ENCODE measurements at regions not wholly inside any gene's neighbourhood (a gene's known extent, or its start where the extent isn't known, plus 50 kb on each side); places are given as distances from the start of the nearest gene placed in this dataset.

DNA sequence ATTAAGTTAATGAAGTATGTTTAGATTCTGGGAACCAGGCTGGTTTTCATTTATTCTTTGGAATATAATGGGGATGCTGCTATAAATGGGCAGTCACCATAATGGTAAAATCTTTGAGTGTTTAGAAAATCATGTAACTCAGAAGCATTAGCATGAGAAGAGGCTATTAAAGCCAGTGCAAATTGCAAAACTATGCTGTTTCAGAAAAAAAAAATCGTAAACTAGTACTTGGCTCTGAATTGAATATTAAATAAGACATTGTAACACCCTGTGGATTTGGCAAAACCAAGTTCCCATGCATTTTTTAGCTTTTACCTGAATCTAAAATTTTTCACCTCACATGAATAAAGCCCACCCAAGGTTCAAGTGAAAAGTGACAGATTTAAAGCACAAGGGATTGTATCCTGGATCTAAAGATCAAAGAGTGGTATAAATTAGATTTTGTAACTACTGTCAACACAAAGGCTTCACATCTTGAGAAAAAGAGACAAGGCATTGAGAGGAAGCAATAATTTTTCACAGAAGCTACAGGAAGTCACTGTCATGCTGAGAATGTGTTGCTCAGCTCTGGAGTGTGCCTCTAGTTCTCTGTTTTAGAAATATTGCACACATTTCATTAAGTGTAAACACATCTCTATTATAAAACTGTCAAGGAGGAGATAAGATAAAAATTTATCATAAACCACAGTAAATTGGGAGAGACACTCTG, 142.2 kb downstream of the ABCA8 start:
- no peak for DNase-seq

DNA sequence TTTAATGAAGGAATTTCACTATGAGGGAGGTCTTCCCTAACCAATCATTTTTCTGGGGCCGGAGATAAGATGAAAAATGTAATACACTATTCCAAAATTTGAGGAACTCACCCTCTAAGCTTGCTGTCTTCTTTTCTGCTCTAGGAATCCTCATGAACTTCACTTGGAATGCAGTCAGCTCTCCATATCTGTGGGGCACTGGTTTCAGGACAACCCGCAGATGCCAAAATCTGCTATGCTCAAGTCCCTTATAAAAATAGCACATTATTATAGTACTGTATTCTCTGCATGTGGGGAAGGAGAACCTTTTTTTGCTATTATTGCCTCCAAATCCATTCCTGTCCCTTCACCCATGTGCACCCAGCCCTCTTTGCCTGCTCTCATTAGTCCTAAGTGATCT, 146.0 kb downstream of the ABCA8 start:
- DNase-seq: no peak

DNA sequence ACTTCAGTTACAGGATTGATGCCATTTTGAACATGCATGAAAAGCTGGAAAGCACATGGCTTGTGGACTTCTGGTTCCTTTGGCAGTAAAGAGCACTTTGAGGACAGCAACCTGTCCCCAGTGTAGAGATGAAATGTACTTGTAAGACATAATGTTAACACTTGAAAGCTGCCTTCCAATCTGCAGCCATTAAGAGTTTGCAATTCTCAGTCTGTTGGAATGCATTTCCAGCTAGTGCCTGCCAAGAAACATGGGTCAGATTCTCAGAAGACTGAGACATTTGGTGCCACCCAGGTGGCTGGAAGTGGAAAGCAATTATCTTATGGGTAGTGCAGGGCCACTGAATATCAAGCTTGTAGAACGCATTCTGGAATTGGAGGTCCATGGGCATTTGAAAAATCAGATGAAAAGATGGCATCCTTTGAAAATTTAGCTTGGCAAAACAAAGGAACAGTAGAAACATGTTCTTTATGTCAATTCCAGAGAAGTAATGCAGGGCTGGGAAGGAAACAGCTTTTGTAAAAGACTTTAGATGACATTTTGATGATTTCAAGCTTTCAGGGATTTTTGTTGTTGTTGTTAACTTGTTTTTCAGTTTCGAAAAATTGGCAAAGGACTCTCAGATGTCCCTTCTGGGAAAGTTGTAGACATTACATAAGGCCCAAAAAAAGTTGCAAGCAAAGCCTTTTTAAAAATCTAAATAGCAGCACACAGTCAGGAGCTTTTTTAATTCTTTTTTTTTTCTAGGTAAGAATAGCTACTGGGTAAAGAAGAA, 147.0 kb downstream of the ABCA8 start:
- no peak for DNase-seq

DNA sequence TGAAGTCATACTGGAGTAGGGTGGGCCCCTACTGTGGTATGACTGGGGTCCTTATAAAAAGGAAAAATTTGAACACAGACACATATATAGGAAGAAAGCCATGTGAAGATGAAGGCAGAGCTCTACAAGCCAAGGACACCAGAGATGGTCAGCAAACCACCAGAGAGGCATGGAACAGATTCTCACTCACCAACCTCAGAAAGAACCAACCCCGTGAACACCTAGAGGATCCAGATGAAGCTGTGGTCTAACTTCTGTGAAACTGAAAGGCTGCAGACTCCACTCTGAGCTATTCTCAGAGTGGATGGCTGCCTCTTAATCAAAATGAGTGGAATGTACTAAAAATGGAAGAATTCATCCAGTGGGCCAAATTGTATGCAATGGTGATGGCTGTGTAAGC, 149.6 kb downstream of the ABCA8 start:
- no peak for DNase-seq

DNA sequence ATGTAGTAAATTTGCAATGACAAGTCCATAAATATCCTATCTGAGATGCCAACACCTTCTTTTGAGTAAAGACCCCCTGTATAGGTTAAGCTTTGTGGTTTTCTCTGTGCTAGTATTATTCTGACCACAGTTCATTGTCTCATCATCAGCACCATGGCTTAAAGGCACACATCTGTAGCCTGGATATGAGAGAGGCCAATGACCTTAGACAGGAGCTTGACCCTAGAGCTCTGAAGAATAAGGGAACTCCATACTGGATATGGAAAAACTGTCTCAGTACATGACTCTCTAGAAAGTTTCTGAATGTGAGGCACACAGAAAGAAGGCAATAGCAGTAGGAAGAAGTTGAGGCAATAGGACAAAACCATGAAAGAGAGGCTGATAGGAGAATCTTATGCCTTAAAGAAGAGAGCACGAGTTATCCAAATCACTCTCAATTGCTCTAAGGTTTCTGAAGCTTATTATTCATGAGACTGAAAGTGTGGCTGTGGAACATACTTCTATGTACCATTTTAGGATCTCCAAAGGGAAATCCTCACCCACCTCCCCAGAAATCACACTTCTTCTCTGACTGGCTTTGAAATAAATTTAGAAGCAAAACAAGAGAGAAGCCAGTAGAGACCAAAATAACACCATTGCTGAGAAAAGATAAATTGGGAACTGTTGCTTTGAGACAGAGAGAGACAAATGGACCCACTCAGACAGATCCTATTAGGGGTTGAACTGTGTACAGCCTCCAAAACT, 150.2 kb downstream of the ABCA8 start:
- DNase-seq: no peak

DNA sequence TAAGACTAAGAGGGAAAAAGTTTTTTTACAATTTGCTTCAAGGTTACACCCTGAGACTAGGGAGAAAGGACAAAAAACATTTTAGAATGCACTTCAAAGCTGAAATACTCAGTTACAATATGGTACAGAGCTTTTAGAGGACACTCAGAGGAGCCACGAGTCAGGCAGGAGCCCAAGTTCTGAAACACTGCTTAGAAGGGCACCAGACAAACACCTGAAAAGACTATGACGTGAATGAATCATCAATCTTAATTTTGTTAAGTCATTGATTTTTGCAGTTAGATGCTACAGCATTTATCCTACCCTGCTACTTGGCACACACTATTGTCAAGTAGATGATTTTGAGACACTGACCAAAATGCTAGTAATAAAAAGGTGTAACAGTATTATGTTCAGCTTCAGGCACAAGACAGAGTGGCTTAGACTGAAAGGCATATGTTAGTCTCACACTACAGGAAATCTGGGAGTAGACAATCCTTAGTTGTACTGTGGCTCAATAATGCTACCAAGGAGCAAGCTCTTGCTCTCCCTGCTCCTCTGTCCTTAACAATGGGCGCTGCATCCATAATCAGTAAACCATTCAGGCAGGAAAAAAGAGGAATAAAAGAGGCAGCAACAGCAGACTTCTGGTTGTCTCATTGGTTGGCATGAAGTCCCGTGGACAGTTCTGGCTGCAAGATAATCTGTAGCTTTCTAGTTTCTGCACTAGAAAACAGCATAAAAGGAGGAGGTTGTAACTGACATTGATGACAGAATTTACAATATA, 151.8 kb downstream of the ABCA8 start:
- no peak for DNase-seq

DNA sequence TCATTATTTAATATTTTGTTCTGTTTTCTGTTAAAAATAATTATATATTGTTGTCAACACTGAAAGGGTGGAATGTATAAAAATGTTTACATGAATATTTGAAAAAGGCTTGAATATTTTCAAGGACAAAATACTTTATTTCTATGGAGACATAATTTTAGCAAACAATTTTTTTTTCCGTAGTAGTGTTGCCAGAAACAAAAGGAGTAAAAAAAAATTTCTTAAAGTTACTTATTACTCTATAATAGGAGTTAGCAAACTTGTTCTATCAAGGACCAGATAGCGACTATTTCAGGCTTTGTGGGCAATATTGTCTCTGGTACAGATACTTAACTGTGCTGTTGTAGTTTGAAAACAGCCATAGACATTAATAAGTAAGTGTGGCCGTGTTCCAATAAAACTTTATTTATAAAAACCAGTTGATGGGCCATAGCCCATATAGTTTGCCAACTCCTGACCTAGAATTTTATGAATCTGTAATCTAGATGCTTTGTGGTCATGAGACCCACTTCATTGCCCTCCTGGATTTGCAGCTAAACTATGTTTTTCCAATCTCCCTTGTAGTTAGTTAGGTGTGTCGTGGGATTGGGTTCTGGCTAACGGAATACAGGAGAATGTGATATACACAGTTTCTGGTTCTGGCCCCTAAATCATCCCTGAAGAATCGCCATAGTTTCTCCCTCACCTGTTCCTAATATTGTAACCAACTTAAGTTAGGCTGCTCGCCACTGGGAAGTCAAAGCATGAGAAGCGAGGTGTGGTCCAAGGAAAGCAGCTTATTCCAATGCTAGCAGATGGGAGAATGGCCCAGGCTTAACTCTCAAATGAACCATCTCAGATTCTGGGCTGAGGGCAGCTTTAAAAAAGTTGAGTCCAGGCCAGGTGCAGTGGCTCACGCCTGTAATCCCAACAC, 153.6 kb downstream of the ABCA8 start:
- no peak for DNase-seq

DNA sequence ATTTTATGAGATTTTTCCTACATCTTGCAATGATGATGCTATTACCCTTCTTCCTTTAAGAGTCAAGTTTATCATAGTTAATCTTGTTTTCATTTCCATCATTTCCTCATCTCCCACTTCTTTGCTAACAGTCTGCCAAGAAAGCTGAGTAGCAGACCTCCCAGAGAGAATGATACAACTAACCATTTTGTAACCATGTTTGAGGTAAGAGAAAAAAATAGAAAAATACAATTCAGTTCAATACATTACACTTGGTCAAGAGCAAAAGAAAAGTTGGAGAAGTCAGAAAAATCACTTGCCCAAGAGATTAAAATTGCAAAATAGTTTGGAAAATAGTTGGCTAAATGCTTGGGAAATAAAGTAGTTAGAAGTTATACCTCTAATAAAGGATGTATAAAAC, 154.4 kb downstream of the ABCA8 start:
- no peak for DNase-seq

DNA sequence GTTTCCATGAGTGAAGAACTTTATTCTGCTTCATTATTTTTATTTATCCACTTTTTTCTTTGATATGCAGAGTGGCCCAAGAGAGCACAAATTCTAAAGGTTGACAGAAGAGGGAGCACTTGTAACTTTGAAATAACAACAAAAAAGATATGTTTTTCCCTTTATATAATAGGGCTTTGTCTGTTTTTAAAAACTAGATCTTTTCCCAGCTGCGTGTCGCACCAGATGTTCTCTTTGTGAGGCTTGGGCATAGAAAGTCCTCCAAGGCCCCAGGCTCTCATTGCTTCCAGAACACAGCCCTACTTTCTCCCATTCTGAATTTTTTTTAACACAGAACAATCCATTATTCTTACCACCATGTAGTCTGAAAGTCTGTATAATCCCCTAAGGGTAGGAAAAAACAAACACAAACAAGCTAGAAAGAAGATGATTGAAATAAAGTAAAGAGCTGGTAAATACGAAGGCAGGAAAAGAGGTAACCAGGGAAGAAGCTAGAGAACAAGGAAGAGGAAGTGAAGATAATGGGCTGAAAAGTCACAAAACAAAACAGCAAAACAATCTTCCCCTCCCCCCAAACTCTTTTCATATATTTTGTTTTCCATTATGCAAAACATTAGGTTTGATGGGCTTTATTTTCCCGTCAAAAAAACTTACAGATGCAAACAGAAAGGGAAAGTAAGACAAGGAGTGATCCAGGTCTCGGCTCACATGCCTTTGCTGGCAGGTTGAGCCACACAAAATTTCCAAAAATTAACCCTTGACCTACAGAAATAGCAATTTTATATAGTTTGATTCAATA, 160.4 kb downstream of the ABCA8 start:
- no peak for DNase-seq

DNA sequence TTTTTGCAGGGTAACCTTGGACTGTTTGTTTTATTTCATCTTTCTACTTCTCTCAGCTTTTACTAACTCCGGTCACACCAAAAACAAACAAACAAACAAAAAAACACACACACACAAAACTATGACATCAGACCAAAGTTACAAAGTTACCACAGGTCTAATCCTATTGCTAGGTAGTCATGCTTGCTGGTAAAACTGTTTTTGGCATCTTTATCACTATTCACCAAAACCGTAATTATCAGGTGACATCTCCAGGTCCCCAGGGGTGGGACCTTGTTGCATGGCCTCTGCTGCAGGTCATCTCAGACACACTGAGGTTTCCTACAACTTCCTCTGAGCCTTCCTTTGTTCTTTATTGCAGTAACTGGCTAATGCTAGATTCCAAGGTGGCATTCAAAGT, 162.3 kb downstream of the ABCA8 start:
- no peak for DNase-seq

DNA sequence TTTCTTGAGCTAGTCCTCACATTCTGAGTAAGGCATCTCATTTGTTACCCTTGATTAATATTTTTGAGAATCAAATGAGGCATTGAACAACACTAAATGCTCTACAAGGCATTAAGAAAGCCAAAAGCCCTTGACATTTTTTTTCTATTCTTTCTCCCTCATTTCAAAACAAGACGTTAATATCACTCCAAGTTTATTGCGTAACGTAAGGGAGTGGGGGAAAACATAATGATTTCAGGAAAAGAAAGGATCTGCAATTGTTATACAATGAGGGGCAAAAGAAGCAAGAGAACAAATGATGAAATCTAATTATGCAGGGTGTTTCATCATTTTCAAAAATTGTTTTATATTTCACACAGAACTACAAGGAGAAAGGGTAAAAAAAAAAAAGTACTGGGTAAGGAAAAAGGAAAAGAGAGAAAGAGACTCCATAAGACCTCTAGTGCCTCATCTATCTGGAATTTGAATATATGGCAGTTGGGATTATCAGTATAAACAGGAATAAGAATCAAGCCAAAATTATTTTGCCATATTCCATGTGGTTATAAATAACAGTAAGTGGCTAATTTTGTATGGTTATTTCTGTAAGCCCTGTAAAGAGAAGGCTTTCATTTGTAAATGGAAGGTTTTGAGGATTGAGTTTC, 163.0 kb downstream of the ABCA8 start:
- no peak for DNase-seq

DNA sequence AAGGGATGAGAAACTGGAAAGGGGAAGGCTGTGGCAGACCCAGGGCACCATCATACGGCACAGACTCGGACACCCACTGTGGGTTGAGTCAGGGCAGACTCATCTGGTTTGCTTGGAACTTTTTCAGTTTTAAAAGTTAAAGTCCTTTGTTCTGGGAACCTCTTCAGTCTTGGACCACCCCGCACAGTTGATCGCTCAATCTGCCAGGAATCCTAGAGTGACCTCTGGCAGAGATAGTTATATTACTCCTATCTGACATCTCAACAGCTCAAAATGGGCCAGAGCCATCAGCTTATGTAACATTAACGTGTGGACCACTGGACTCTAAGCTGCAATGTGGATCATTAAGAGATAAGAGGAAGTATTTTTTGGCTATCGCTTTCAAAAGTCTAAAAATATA, 164.3 kb downstream of the ABCA8 start:
- no peak for DNase-seq

DNA sequence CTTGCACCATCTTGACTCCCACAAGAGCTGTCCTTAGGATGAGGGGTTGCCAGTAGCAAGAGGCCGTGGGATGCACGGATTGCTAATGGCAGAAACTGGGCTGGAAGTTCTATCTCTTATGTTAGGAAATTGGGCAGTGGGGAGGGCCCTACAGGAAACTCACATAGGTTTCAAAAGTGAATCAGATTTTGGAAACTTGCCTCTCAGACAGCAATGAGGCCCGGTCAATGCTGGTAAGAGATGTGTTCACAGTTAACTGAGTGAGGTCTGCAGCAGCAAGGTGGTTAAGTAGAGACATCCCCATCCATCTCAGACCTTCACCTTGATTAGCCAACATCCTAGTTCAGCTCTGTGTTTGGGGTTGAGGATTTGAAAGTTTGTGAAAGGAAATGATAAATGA, 164.7 kb downstream of the ABCA8 start:
- no peak for DNase-seq

DNA sequence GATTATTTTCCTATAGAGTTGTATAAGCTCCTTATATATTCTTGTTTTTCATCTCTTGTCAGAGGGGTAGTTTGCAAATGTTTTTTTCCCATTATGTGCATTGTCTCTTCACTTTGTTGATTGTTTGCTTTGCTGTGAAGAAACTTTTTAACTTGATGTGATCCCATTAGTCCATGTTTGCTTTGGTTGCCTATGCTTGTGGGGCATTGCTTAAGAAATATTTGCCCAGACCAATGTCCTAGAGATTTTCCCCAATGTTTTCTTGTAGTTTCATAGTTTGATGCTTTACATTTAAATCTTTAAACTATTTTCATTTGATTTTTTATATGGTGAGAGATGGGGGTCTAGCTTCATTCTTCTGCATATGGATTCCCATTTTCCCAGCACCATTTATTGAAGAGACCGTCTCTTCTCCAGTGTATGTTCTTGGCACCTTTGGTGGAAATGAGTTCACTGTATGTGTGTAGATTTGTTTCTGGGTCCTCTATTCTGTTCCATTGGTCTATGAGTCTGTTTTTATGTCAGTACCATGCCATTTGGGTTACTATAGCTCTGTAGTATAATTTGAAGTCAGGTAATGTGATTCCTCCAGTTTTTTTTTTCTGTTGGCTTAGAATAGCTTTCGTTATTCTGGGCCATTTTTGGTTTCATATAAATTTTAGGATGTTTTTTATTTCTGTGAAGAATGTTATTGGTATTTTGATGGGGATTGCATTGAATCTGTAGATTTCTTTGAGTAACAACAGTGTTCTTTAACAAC, 165.8 kb downstream of the ABCA8 start:
- no peak for DNase-seq

DNA sequence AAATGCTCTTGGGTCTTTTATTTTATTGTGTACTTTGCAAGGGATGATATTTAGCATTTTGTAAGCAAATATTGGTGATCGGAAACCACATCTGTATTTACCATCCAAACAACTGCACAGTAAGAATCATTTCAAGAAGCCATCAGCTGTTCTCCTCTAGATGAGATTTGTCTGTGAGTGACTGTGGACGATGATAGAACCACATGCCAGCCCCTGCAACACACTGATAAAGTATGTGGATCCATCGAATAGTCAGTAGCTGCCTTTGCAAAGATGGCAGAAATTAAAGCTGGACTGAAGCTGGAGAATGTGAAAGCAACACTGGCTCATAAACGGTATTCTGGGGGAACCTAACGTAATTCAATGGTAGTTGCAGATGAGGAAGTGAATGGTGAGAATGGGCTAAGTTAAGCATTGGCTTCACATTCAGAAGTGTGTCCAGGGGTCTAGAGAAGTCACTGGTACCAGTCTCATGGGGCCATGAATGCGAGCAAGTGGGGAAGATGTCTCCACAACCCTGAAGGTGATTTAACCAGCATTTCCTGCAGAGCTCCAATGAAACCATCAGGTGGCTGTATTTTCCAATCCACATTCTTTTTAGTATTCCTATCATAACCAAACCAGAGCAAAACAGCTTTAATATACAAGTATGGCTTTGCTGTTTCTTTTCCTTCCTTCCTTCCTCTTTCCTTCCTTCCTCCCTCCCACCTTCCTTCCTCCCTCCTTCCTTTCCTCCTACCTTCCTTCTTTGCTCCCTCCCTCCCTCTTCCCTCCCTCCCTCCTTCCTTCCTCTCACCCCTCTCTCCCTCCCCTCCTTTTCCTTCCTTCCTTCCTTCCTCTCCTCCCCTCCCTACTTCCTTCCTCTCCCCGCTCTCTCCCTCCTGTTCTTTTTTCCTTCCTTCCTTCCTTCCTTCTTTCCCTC, 169.4 kb downstream of the ABCA8 start:
- DNase-seq: no peak

DNA sequence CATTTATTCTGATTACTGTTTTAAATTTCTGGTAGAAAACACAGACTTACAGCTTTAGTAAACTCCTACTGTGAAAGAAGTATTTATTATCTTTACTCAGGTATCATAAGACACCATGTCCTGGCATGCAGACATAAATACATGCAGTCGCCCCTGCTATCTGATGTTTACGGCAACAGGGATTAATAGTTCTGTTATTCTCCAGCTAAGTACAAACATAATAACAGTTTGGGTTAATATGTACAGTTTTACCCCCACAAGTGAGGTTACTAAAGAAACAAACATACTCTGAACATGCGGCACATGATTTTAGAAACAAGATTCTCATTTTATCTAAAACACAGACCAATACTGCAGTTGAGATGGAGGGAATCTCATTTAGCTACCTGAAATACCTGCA, 170.8 kb downstream of the ABCA8 start:
- no peak for DNase-seq

DNA sequence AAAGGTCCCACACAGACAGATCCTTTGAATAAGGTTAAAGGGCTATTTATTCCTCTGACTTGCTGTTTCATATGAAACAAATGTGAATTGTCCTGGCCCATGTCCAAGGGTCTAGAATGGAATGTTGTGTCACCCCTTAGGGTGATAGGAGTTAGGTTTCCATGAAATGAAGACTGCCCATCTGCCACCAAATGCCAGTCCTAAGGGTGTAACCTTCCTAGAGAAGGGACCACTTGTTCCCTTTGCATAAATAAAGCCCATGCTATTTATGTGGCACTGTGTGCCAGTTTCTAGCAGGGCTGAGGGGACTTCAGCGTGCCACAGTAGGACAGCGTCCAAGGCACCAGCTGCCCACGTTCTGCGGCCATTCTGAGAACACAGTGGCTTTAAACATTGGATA, 171.3 kb downstream of the ABCA8 start:
- no peak for DNase-seq

DNA sequence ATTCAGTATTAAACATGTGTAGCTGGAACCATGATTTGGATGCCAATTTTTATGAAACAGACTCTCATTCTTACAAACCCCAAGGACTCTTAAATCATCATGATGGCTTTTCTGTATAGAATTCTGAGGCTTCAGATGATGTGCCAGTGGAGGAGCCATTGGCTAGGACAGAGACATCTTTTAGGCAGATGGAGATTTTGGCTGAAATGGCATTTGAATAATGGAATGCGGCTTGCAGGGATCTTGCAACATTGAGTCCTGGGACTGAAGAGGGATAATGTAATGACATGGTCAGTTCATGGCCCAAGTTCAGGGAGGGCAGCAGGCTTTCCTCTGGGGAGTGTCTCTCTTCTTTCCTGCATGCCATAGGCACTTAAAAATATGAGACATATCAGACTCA, 172.4 kb downstream of the ABCA8 start:
- DNase-seq: no peak

DNA sequence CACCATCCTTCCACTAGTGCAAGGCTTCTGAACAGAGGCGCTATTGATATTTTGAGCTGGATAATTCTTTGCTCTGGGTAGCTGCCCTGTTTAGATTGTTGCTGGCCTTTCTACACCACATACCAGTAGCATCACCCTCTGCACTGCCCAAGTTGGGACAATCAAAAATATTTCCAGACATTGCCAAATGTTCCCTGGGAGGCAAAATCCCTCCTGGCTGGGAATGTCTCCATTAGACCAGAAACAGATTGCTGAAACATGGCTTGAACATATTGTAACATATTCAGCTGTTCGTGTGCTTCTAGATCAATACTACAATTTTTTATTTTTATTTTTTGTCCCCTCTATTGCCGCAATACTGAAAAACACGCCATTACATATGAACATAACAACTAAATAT, 174.6 kb downstream of the ABCA8 start:
- no peak for DNase-seq
